Mucosa of descending colon (tissue), 3 donors: ENCODE measurements at regions not wholly inside any gene's neighbourhood (a gene's known extent, or its start where the extent isn't known, plus 50 kb on each side); places are given as distances from the start of the nearest gene placed in this dataset.

ENCODE experiments used
- ATAC-seq: fragments of 200-7000 bp; cut with Tn5 transposase; one replicate; pipeline ENCODE4 v1.9.1; 2020; ENCODE audit warnings: mild to moderate bottlenecking, moderate library complexity
- DNase-seq, 3 donors: peaks; one replicate each; pipeline ENCODE4 v3.0.0-alpha.2; 2020
- H3K36me3 ChIP-seq: fragments of 200-600 bp; one replicate; pipeline ENCODE4 v1.8.0; 2021; ENCODE audit warnings: low read depth, mild to moderate bottlenecking
- H3K4me1 ChIP-seq: fragments of 200-600 bp; one replicate; pipeline ENCODE4 v1.8.0; 2021; ENCODE audit warnings: low read depth, mild to moderate bottlenecking
- H3K4me3 ChIP-seq: fragments of 200-600 bp; one replicate; pipeline ENCODE4 v1.8.0; 2021; ENCODE audit warnings: mild to moderate bottlenecking
- H3K9me3 ChIP-seq: fragments of 200-600 bp; one replicate; pipeline ENCODE4 v1.8.0; 2021; ENCODE audit warnings: mild to moderate bottlenecking
- intact Hi-C, 2 donors: fragments of 100-400 bp; cut with DNase I in 1 of 2; cut with micrococcal nuclease in 1 of 2; formaldehyde crosslinking; loops; one replicate each; pipeline versions ENCODE4 v1.11.0 to v1.11.1; 2022; cut with DNase I, micrococcal nuclease
- TF ChIP-seq, protein P1 (sequence below): fragments of 200-600 bp; IDR thresholded peaks from one replicate; pipeline ENCODE4 v1.8.0; 2022; ENCODE audit warnings: antibody characterized with exemption, mild to moderate bottlenecking
- donor health status: DM: no; HTN: no; CAD: no; lungs with moderate emphysema.
- donor health status: DM: no; HTN: no; CAD: no.
- donor health status: DM: no; HTN: yes; CAD: no.

- no peak for ATAC-seq
- Histone ChIP-seq H3K9me3 (no peaks in the 10 kb centered on the region), H3K36me3 (no peaks in the 10 kb centered on the region), H3K4me3 (no peak overlapping the region), H3K4me1 (no peaks in the 10 kb centered on the region)
- intact Hi-C loops, result no loop called here
- DNase-seq, result no peak
- TF ChIP-seq, protein P1, sequence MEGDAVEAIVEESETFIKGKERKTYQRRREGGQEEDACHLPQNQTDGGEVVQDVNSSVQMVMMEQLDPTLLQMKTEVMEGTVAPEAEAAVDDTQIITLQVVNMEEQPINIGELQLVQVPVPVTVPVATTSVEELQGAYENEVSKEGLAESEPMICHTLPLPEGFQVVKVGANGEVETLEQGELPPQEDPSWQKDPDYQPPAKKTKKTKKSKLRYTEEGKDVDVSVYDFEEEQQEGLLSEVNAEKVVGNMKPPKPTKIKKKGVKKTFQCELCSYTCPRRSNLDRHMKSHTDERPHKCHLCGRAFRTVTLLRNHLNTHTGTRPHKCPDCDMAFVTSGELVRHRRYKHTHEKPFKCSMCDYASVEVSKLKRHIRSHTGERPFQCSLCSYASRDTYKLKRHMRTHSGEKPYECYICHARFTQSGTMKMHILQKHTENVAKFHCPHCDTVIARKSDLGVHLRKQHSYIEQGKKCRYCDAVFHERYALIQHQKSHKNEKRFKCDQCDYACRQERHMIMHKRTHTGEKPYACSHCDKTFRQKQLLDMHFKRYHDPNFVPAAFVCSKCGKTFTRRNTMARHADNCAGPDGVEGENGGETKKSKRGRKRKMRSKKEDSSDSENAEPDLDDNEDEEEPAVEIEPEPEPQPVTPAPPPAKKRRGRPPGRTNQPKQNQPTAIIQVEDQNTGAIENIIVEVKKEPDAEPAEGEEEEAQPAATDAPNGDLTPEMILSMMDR, result no peak
These were observed 223.7 kb upstream of the RTL1 start for GRCh38 chr14:101127224-101127623.

GRCh38 chr14:101128478-101129321 lies 225.2 kb upstream of the RTL1 start:
- TF ChIP-seq, protein P1, result no peak
- no peak for DNase-seq
- ATAC-seq, result no peak
- intact Hi-C loops, result no loop called here
- Histone ChIP-seq H3K36me3 (no peaks in the 10 kb centered on the region), H3K4me1 (no peaks in the 10 kb centered on the region), H3K9me3 (no peaks in the 10 kb centered on the region), H3K4me3 (no peak overlapping the region)

DNA sequence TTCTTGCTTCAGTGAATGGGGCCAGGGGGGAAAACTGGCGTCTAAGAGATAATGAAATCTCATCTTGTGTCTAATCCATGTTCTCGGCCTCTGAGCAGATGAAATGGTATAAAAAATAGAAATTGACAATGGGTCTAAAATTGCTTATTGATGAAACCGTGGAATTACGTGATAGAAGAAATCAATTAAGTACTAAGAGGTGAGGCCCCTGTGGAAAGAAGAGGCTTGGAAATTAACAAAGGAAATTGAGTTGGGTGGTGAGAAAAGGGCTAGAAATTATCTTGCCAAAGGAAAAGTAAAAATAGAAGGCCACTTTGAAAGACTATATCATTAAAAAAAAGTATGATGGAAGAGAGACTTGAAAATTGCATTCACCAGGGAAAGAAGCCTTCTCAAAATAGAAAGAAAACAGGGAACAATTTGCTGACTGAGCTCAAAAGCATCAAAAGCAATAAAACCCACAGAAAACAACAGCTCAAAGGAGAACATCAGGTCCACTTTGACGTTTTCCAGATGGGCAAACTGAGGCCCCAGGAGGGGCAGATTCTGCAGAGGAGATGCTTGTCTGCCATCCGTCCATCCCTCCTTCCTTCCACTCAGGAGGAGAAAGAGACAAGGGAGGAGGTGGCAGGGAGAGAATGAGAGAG lies 226.1 kb upstream of the RTL1 start:
- intact Hi-C loops, result no loop called here
- no peak overlapping the region for H3K4me3 ChIP-seq
- DNase-seq (no peak), ATAC-seq (no peak)
- no peaks in the 10 kb centered on the region for H3K9me3 ChIP-seq
- TF ChIP-seq, protein P1, result no peak
- no peaks in the 10 kb centered on the region for H3K36me3 ChIP-seq
- H3K4me1 ChIP-seq, result no peaks in the 10 kb centered on the region

- H3K9me3 ChIP-seq, result no peaks in the 10 kb centered on the region
- intact Hi-C loops, result no loop called here
- ATAC-seq, result no peak
- TF ChIP-seq, protein P1, result no peak
- no peaks in the 10 kb centered on the region for H3K36me3 ChIP-seq
- H3K4me1 ChIP-seq, result no peaks in the 10 kb centered on the region
- DNase-seq, result no peak
- no peak overlapping the region for H3K4me3 ChIP-seq
These were observed 227.3 kb upstream of the RTL1 start for GRCh38 chr14:101130861-101131260.

DNA sequence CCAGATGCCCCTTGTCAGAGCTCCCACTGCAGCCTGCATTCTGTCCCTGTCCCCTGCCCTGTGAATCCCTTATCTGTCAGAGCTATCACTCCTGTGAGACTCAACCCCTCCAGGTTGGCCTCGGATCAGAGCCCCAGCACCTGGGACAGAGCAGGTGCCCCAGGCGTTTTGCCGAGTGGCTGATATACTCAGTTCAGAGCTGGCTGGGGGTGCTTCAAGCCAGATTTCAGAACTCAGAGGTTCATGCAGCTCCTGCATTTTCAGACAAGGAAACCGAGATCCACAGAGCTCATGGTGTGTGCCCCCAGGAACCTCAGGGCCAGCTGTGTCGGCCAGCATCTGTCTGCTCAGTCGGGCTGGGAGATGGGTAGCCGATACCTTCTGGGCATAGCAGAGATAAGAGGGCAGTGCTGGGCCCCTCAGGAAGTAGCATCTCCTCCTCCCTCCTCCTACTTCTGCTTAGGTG lies 228.0 kb upstream of the RTL1 start:
- DNase-seq, result no peak
- no peaks in the 10 kb centered on the region for H3K4me1 ChIP-seq
- no peaks in the 10 kb centered on the region for H3K9me3 ChIP-seq
- ATAC-seq, result no peak
- intact Hi-C loops, result no loop called here
- H3K36me3 ChIP-seq, result no peaks in the 10 kb centered on the region
- H3K4me3 ChIP-seq, result no peak overlapping the region
- TF ChIP-seq, protein P1, result no peak
